HG03342 (cell line): ENCODE measurements at regions not wholly inside any gene's neighbourhood (a gene's known extent, or its start where the extent isn't known, plus 50 kb on each side); places are given as distances from the start of the nearest gene placed in this dataset.
"Not testable (repeated sequence)": the region's sequence is repeated elsewhere in the genome, so short reads cannot be mapped to it uniquely, and the experiment has no call there.

Experiments
- ATAC-seq: cut with Tn5 transposase; IDR thresholded peaks from one replicate; pipeline ENCODE4 v1.9.1; 2021; ENCODE audit warnings: mild to moderate bottlenecking, moderate library complexity; ENCODE audit not compliant: unreplicated experiment

DNA sequence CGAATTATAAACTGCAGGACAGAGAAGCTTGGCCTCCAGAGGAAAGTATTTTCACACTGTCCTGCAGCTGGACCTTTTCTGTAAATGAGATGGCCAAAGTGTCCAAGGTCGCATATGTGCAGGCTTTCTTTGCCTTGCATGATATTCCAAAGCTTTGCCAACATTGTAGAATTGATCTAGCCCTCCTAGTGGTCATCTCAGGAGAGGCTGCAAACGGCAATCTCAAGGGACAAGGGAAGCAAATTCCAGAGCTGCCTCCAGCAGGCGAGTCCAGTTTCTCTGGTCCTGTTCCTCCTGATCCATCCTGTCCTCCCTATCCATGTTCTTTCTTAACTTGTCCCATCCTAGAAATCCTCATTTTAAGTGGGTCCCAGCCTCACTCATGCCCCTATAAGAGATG is 373.4 kb upstream of the PCDH15 start:
- ATAC-seq: no peak

DNA sequence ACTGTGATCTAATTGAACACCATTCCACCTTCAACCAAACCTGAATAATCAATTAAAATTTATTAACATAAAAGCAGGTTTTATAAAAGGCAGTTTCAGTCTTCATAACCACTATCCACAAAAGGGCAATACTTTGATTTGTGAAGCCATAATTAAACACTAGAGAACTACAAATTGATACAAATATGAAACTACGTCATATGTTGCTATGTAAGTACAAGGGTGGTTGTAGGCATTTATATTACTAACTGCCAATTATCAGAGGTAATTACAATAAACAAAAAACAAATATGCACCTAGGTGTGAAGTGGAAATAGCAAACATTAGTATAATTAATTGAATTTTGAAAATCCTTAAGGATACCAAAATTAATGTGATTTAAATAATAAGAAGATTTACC is 368.5 kb upstream of the PCDH15 start:
- ATAC-seq: no peak

DNA sequence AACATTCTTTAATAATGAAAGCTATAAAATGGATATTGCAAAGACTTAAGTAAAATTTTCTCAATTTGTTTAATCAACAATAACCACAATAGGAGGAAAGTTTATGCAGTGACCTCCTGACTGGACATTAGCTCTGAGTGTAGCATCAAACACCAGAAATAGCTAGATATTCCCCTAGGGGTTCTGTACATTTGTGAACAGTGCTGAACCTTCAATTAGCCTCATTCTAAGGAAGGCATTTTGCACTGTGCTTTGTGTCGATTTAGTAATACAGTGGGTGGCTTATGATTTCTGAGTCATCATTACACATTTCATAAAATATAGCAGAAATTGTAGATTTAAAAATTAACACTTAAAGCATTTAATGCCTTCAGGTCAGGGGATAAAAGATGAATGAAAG is 367.3 kb upstream of the PCDH15 start:
- no peak for ATAC-seq

DNA sequence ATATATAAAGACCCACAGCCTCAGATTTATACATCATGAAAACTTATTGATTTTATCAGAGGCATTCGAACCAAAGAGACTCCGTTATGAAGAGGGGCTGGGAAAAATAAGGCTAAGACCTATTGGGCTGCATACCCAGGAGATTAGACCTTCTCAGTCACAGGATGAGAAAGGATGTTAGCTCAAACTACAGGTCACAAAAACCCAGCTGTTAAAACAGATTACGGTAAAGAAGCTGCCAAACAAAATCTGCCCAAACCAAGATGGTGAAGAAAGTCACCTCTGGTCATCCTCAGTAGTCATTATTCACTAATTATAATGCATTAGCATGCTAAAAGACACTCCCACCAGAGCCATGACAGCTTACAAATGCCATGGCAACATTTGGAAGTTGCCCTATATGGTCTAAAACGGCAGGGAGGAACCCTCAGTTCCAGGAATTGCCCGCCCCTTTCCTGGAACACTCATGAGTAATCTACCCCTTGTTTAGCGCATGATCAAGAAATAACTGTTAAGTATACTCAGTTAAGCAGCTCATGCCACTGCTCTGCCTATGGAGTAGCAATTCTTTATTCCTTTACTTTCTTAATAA is 362.5 kb upstream of the PCDH15 start:
- ATAC-seq: no peak

DNA sequence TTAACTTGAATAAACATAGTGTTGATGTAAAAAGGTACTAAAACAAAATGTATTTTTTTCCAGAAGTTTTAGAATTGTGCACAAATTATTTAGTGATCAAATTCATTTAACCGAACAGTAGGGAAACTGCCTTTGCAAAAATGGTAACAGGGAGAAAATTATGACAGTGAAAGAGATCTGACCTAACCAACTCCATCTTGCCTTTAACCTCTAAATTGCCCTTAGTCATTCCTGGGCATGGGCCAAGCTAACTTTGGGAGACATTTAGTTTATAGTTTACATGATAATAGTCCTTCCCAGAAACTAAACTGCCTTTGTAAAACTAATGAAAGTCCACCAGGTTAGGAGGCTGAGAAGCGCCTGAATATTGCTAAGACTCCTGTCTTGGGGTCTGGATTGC is 361.3 kb upstream of the PCDH15 start:
- not testable (repeated sequence) for ATAC-seq

DNA sequence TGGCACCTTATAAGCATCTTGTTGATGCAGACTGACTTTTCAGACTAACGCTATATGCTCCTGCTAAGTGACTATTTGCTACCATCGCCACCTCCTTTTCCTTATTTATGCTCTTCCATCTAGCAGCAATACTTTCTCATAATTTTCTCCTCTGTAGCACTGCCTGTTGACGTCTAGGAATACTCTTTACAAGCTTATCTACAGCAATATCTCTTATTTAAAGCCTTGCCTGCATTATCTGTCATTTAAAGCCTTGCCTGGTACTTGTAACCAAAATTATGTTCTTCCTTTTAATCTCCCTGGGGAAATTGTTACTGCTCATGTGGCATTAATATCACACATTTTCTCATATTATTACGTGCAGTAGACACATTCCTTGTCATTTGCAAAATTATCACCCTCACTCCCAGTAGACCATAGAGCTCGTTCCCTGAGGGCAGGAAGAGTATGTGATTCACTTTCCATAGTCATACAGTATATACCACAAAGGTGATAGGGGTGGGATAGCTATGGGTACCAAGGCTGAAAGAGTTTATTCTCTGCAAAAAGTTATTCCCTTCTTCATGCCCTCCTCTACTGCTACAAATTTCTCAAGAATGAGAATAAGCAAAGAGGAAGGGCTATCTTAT is 359.7 kb upstream of the PCDH15 start:
- ATAC-seq: no peak

DNA sequence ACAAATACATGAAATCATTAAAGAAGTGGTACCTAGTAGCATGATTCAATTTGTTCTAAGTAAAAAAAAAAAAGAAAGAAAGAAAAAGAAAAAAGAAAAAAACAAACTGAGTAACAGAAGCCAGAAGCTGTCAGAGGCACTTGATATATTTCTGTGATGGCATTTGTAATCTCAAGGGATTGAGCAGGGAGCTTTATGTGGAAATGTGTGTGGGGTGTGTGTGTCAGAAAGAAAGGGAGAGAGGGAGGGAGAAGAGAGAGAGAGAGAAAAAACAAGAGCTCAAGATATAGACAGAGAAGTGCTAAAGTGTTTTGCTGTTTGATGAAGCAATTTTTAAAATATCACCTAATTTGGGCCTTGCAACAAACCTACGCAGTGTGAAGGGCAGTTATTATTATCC is 357.6 kb upstream of the PCDH15 start:
- ATAC-seq: no peak

DNA sequence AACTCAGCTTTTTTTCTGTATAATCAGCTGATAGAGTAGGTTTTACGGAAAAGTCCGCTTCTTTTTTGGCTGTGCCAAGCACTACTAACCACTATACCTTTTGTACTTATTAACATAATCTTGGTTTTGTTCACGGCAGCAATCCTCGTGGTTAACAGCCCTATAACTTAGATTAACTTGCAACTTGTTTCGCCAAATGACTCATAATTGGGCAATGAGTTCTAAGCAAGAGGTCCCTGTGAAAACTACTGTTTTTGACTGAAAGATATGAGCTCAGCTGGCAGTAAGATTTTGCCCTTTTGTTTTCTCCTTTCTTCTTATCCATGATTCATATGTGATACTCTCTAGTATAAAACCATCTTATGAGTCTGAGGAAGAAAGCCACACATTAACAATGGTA is 345.0 kb upstream of the PCDH15 start:
- ATAC-seq: no peak

DNA sequence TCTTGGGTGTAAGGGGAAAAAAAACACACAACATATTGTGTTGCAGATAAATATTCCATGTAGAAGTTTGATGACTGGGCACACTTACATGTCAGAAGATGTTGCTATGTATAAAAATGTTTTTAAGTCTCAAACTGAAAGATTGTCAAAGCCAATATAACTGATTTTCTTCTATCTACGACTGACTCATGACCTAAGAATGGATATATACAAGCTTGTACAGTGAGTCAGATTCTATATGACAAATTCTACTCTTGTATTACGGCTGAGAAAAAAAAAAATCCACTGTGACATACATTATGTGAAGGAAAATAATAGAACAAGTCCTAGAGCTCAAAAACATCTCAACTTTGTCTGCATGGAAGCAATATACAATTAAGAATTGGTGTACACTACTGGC is 343.0 kb upstream of the PCDH15 start:
- no peak for ATAC-seq

DNA sequence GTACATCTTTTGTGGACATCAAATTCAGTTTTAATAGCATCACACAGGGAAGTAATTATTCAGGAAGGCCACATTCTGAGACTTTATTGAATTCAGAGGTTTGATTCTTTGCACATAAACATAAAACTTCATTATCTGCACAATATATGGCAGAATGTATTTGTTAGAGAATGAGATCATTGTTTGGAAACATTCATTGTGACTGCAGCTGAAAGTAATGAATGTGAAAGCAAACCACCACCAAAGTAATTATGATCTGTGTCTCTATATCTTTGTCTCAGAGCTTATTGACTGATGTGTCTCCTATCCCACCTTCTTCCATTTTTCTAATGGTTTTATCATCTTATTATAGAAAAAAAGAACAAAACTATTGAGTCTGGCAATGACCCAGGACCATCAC is 340.9 kb upstream of the PCDH15 start:
- ATAC-seq: no peak

DNA sequence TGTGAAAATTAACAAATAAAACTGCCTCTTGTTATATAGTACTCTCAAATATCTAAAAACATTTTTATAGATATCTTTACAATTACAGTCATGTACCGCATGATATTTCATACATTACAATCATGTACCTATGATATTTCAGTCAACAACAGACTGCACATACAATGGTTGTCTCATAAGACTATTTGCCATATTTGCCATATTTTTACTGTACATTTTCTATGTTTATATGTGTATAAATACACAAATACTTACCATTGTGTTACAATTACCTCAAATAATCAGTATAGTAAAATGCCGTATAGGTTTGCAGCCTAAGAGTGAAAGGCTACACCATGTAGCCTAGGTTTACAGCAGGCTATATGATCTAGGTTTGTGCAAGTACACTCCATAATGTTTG is 336.0 kb upstream of the PCDH15 start:
- no peak for ATAC-seq

DNA sequence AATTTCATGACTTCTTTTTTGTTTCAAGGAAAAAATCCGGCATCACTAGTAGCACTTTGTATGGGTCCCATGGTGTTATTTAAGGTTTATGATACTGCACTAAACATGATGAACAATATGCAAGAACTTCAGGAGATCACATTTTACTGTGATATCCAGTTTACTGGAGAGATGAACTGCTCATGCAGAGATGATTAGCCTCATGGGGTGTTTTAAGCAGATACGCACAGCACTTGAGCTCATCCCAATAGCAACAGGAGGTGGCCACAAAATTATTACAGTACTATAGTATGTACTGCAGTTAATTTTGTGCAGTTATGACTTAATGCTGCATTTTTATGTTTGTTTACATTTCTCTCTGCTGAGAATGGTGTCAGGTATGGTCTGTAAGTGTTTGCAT is 303.7 kb upstream of the PCDH15 start:
- ATAC-seq: no peak

DNA sequence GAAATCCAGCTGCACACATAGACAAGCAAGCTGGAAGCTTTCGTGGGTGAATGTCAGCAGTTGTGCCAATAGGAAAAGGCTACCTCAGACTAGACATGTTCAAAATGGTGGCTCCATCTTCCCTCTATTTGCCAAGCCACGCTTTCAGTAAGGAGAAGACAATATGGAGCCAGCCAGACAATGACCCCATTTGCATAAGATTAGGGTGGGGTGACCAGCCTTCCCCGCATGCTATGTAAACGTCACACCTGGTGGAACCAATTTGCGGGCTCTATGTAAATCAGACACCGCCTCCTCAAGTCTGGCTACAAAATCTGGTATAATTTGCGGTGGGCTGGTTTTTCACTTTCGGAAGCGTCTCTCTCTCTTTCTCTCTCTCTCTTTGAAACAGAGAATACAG is 297.4 kb upstream of the PCDH15 start:
- no peak for ATAC-seq

DNA sequence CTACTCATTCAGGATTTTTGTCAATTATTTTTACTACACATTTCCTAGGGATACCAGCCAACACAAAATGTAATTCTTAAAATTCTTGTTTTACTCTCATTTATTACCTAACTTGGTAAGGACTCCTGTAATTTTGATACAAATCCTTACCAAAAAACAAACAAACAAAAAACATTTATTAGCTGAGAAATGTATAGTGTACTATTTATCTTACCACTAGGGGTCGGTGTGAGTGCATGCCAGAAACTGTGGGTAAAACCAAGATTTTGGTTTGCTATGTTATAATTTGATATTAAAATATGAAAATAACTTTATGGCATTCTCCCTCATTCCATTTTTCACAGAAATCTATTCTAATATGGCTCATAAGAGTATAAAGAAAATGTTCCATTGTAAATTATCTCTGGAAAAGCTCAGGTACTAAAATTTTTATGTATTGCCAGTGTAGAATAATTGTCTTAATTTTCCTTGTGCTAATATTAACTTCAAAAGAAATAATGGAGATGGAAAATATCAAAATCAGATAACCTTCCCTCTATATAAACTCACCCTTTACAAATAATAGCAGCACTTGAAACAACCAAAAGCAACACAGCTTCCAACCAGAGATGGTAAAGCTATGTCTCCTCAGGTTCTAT is 290.8 kb upstream of the PCDH15 start:
- peak; percentile 82 for ATAC-seq

DNA sequence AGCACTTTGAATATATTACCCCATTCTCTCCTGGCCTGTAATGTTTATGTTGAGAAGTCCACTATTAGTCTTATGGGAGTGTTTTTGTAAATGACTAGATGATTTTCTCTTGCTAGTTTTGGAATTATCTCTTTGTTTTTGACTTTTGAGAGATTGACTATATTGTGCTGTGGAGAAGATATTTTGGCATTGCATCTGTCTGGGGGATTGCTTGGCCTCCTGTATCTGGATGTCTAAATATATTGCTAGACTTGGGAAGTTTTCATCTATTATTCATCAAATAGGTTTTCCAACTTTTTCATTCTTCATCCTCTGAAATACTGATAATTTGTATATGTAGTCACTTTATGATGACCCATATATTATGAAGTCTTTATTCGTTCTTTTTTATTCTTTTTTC is 277.1 kb upstream of the PCDH15 start:
- ATAC-seq: no peak

DNA sequence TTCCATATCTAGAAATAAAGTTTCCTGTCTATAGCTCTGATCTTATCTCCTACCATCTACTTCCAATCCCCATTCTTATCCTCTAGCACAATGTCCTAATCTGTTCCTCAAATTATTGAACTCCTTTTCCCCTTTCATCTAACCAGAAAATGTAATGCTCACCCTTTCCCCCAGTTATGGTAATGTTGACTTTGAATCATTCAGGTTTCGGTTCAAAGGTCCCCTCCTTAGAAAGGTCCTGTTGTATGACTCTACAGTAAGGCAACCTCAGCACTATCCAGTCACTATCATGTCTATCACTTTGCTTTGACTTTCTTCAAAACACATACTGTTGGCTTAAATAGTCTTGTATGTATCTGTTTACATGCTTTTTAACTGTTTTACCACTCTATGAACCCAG is 264.2 kb upstream of the PCDH15 start:
- ATAC-seq: no peak

DNA sequence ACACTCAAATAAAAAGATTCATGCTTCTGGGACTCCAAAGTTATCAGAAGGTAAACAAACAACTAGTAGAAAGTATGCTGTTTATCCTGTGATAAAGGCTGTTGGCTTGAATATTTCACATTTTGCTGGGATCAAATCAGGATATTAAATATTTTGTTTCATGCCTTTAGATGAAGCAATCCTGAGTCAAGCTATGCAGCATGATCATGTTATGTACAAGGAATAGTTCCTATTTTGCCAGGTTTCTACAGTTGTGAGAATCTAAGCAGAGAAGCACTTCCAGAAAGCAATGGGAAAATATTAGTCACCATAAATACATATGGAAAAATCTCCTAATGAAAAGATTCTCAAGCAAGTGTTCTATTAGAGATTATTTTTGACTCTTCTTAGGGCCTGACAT is 262.8 kb upstream of the PCDH15 start:
- no peak for ATAC-seq

DNA sequence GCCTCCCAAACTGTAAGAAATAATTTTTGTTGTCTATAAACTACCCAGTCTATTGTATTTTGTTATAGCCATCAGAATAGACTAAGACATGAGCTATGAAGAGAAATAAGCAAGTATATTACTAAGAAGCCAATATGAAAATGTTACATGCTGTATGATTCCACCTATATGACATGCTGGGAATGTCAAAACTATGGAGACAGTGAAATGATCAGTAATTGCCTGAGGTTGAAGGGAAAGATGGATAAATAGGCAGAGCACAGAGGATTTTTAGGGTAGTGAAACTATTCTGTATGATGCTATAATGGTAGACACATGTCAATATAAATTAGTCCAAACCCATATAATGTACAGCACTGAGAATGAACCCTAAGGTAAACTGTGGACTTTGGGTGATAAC is 261.3 kb upstream of the PCDH15 start:
- ATAC-seq: no peak

DNA sequence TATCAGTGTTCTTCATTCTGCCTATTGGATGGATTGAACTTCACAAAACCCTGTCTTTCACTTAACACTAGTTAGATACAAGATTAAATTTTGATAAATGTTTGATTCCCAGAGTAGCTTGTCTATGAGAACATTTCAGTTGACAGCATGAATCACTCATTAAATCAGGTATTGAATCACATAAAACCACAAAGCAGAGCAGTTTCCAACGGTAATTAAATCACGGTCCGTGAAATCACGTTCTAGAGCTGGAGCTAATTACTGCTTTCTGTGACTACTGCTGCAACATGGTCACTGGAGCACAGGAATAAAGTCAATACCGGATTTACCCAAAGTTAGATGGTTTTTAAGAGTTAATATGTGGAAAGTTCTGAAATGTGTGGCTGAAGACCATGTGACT is 257.8 kb upstream of the PCDH15 start:
- ATAC-seq: no peak

DNA sequence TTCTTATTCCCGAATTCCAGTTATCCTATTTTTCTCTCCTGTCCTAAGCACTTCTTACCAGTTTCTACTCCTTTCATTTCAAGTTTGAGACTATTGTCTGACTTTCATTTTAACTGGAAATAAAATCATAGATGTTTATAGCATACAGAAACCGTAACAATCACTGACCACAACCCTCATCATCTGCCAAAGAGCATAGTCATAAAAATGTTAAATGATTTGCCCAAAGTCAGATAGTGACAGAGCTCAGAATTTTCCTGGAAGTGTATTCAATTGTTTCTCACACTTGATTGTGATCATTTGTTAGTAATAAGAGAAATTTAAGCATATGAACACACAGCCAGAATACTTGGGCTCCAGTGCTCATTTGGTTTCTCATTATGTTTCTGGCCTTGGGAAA is 250.5 kb upstream of the PCDH15 start:
- no peak for ATAC-seq

DNA sequence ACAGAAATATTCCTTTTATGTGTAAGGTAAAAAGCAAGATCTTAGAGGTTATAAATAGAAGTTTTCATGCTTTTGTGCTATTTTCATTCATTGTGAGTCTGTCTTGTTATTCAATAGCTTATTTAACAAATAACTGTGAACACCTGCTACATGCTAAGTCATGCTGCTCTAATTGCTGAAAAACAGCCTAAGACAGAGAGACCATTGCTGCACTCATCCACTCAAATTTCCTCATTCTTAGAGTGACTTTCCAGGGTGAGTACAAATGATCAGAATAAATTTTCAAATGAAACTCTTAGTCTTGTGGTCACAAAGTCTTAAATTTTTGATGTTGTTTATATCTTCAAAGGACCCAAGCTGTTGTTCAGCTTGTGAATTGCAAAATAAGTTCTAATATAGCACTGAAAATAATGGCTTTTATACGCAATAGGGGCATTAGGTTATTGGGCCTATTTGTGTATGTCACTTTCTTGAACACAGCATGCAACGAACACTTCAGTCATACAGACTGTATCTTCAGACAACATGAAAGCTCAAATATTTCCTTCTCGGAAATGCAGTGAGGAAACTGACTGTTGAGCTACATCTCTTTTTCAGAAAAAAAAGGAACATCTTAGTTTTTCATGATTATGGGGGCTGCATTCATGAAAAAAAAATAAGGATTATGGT is 247.9 kb upstream of the PCDH15 start:
- no peak for ATAC-seq

DNA sequence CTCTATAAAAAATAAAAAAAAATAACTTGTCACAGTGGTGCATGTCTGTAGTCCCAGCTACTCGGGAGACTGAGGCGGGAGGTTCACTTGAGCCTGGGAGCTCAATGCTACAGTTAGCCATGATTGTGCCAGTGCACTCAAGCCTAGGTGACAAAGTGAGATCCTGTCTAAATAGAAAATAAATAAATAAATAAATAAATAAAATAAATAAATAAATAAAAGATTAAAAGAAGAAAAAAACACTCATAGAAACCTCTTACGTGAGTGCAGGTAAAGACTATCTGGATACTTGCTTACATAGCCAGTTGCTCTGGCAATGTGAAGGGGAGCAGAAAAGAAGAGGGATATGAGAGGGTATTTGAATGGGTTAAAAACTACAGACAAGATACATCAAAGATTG is 242.5 kb upstream of the PCDH15 start:
- no peak for ATAC-seq
